T-cell (primary cell): ENCODE measurements at regions not wholly inside any gene's neighbourhood (a gene's known extent, or its start where the extent isn't known, plus 50 kb on each side); places are given as distances from the start of the nearest gene placed in this dataset.

Experiments used
- ATAC-seq, 4 experiments: fragments of 200-7000 bp in 3 of 4; fragments of 150-1000 bp in 1 of 4; cut with Tn5 transposase; replicated peaks in 1 of 4; 1 replicate in 3 of 4; 2 replicates in 1 of 4; pipeline ENCODE4 v1.10.0; 2021; ENCODE audit warnings: moderate library complexity in 3 of 4, mild to moderate bottlenecking in 2 of 4, moderate number of reproducible peaks in 1 of 4
- CTCF ChIA-PET, 2 donors: fragments of 300-600 bp; sonication (Branson Sonifier 250); formaldehyde crosslinking; loops; one replicate each; lab custom pipeline; 2022; ENCODE audit warnings: antibody characterized with exemption in 2 of 2; lab: Charles Lee
- POLR2A ChIA-PET, 2 donors: fragments of 300-600 bp; sonication (Branson Sonifier 250); formaldehyde crosslinking; loops; one replicate each; lab custom pipeline; 2022; ENCODE audit warnings: antibody characterized with exemption in 2 of 2; lab: Charles Lee
- DNase-seq, 35 experiments: peaks; one replicate each; pipeline versions ENCODE4 v3.0.0 to v3.0.0-alpha.2; 2013 to 2023
- H3K27ac ChIP-seq: one replicate; pipeline ENCODE4 v1.5.1; 2013; ENCODE audit warnings: low read length
- H3K27me3 ChIP-seq, 2 experiments: replicated peaks in 1 of 2; 1 replicate in 1 of 2; 2 replicates in 1 of 2; pipeline versions ENCODE4 v1.6.1 to v1.7.0; 2013; ENCODE audit warnings: low read length in 1 of 2, mixed read lengths in 1 of 2; ENCODE audit not compliant: control insufficient read depth in 2 of 2, insufficient read depth in 2 of 2; ENCODE audit errors: extremely low read depth in 1 of 2
- H3K36me3 ChIP-seq, 2 donors: 1 replicate in 1 of 2; 2 replicates in 1 of 2; pipeline versions ENCODE4 v1.6.1 to v1.7.0; 2013; ENCODE audit warnings: low read length in 1 of 2; ENCODE audit not compliant: control insufficient read depth in 2 of 2, insufficient read depth in 1 of 2; ENCODE audit errors: extremely low read depth in 1 of 2
- H3K4me1 ChIP-seq, 2 experiments: 1 replicate in 1 of 2; 2 replicates in 1 of 2; pipeline versions ENCODE4 v1.6.1 to v1.7.0; 2013; ENCODE audit warnings: low read length in 2 of 2, mixed read lengths in 1 of 2; ENCODE audit not compliant: insufficient read depth in 2 of 2, control insufficient read depth in 1 of 2; ENCODE audit errors: extremely low read depth in 1 of 2
- H3K4me3 ChIP-seq, 2 donors: 1 replicate in 1 of 2; 2 replicates in 1 of 2; pipeline versions ENCODE4 v1.5.1 to v1.7.0; 2013; ENCODE audit warnings: mild to moderate bottlenecking in 2 of 2, low read length in 1 of 2, moderate library complexity in 1 of 2; ENCODE audit not compliant: control insufficient read depth in 1 of 2; ENCODE audit errors: extremely low read depth in 1 of 2
- H3K9me3 ChIP-seq: 2 replicates; pipeline ENCODE4 v1.7.0; 2013
- H3K27ac Mint-ChIP-seq, 2 donors: one replicate each; pipeline ENCODE4 v1.8.0; 2020 to 2021; ENCODE audit warnings: mild to moderate bottlenecking in 2 of 2, mixed read lengths in 2 of 2
- H3K27me3 Mint-ChIP-seq, 2 donors: one replicate each; pipeline ENCODE4 v1.8.0; 2021 to 2022; ENCODE audit warnings: mixed read lengths in 2 of 2
- H3K36me3 Mint-ChIP-seq: one replicate; pipeline ENCODE4 v1.8.0; 2021; ENCODE audit warnings: mixed read lengths
- H3K4me1 Mint-ChIP-seq, 3 donors: one replicate each; pipeline ENCODE4 v1.8.0; 2020 to 2022; ENCODE audit warnings: mixed read lengths in 3 of 3, mild to moderate bottlenecking in 1 of 3
- H3K4me3 Mint-ChIP-seq, 3 donors: one replicate each; pipeline ENCODE4 v1.8.0; 2020 to 2022; ENCODE audit warnings: mild to moderate bottlenecking in 3 of 3, mixed read lengths in 3 of 3, moderate library complexity in 3 of 3
- H3K9me3 Mint-ChIP-seq, 3 donors: one replicate each; pipeline ENCODE4 v1.8.0; 2020 to 2022; ENCODE audit warnings: mixed read lengths in 3 of 3
- WGBS: methylation state at CpG from one replicate; pipeline ENCODE4 v1.1.5; 2013; ENCODE audit warnings: missing lambda C conversion rate; ENCODE audit not compliant: insufficient coverage; 5-methylcytosine and 5-hydroxymethylcytosine counted together

GRCh38 chr12:127660961-127661360 lies 606.0 kb upstream of the TMEM132C start:
- no peaks in the 10 kb centered on the region for H3K36me3 ChIP-seq
- Mint-ChIP-seq H3K4me1 (no peaks in the 10 kb centered on the region), H3K27ac (no peak overlapping the region), H3K36me3 (no peaks in the 10 kb centered on the region), H3K4me3 (no peak overlapping the region), H3K9me3 (peaks cover 0 to 9% (median 5%) of the 10 kb centered on the region in 3 donors), H3K27me3 (no peaks in the 10 kb centered on the region)
- H3K27ac ChIP-seq = no peak overlapping the region
- no peaks in the 10 kb centered on the region for H3K4me1 ChIP-seq
- no CpG with 5 or more reads among the region's 2 CpGs for WGBS
- no peaks in the 10 kb centered on the region for H3K27me3 ChIP-seq
- DNase-seq = no peak
- H3K4me3 ChIP-seq = no peak overlapping the region
- ATAC-seq = no peak
- H3K9me3 ChIP-seq = no peaks in the 10 kb centered on the region
- ChIA-PET CTCF (no interaction called here), POLR2A (no interaction called here)

- no peak overlapping the region for H3K27ac ChIP-seq
- peaks cover 0 to 9% (median 5%) of the 10 kb centered on the region in 3 donors for H3K9me3 Mint-ChIP-seq
- ChIA-PET CTCF (no interaction called here), POLR2A (no interaction called here)
- H3K9me3 ChIP-seq = no peaks in the 10 kb centered on the region
- H3K27me3 Mint-ChIP-seq = no peaks in the 10 kb centered on the region
- no CpG with 5 or more reads among the region's 3 CpGs for WGBS
- DNase-seq (no peak), ATAC-seq (no peak)
- H3K4me3 ChIP-seq = no peak overlapping the region
- H3K27me3 ChIP-seq = no peaks in the 10 kb centered on the region
- H3K4me1 Mint-ChIP-seq = no peaks in the 10 kb centered on the region
- no peaks in the 10 kb centered on the region for H3K36me3 Mint-ChIP-seq
- no peaks in the 10 kb centered on the region for H3K4me1 ChIP-seq
- no peak overlapping the region for H3K27ac Mint-ChIP-seq
- H3K4me3 Mint-ChIP-seq = no peak overlapping the region
- H3K36me3 ChIP-seq = no peaks in the 10 kb centered on the region
These were observed 603.3 kb upstream of the TMEM132C start for GRCh38 chr12:127663716-127664115.

- Histone ChIP-seq H3K4me1 (no peaks in the 10 kb centered on the region), H3K9me3 (no peaks in the 10 kb centered on the region), H3K36me3 (no peaks in the 10 kb centered on the region), H3K27me3 (no peaks in the 10 kb centered on the region), H3K27ac (no peak overlapping the region), H3K4me3 (no peak overlapping the region)
- H3K4me1 Mint-ChIP-seq = no peaks in the 10 kb centered on the region
- no peak overlapping the region for H3K4me3 Mint-ChIP-seq
- DNase-seq = no peak
- no peaks in the 10 kb centered on the region for H3K27me3 Mint-ChIP-seq
- no peak for ATAC-seq
- no peaks in the 10 kb centered on the region for H3K36me3 Mint-ChIP-seq
- ChIA-PET POLR2A (no interaction called here), CTCF (no interaction called here)
- 89% methylated on average over 2 of the region's 4 CpGs for WGBS
- peaks cover 2 to 9% (median 5%) of the 10 kb centered on the region in 3 donors for H3K9me3 Mint-ChIP-seq
- H3K27ac Mint-ChIP-seq = no peak overlapping the region
These were observed 602.1 kb upstream of the TMEM132C start for GRCh38 chr12:127664901-127665300.

GRCh38 chr12:127667131-127667685 lies 599.8 kb upstream of the TMEM132C start:
- POLR2A ChIA-PET = no interaction called here
- H3K4me3 ChIP-seq = no peak overlapping the region
- no peak overlapping the region for H3K27ac Mint-ChIP-seq
- DNase-seq = no peak
- H3K9me3 Mint-ChIP-seq = peaks cover 3 to 6% (median 5%) of the 10 kb centered on the region in 3 donors
- ATAC-seq = no peak
- H3K27me3 Mint-ChIP-seq = no peaks in the 10 kb centered on the region
- H3K9me3 ChIP-seq = no peaks in the 10 kb centered on the region
- H3K4me1 Mint-ChIP-seq = no peaks in the 10 kb centered on the region
- CTCF ChIA-PET = interaction anchor here (0.5 to 1.6 kb wide), 2 partner anchors 10 to 978 kb away, joined by 3 to 5 read pairs; no protein-coding TSS in a partner anchor
- 0% methylated on average over 1 of the region's 3 CpGs for WGBS
- no peak overlapping the region for H3K27ac ChIP-seq
- no peaks in the 10 kb centered on the region for H3K36me3 ChIP-seq
- H3K27me3 ChIP-seq = no peaks in the 10 kb centered on the region
- no peak overlapping the region for H3K4me3 Mint-ChIP-seq
- no peaks in the 10 kb centered on the region for H3K4me1 ChIP-seq
- no peaks in the 10 kb centered on the region for H3K36me3 Mint-ChIP-seq

- Histone ChIP-seq H3K27me3 (no peaks in the 10 kb centered on the region), H3K9me3 (no peaks in the 10 kb centered on the region), H3K4me1 (no peaks in the 10 kb centered on the region), H3K4me3 (no peak overlapping the region), H3K27ac (no peak overlapping the region), H3K36me3 (no peaks in the 10 kb centered on the region)
- no peaks in the 10 kb centered on the region for H3K4me1 Mint-ChIP-seq
- H3K9me3 Mint-ChIP-seq = peaks cover 0 to 3% (median 0%) of the 10 kb centered on the region in 3 donors
- WGBS = 81% methylated on average over 2 of the region's 5 CpGs
- DNase-seq (no peak), ATAC-seq (no peak)
- CTCF ChIA-PET = no interaction called here
- POLR2A ChIA-PET = no interaction called here
- no peak overlapping the region for H3K4me3 Mint-ChIP-seq
- no peak overlapping the region for H3K27ac Mint-ChIP-seq
- H3K27me3 Mint-ChIP-seq = no peaks in the 10 kb centered on the region
- H3K36me3 Mint-ChIP-seq = no peaks in the 10 kb centered on the region
These were observed 596.7 kb upstream of the TMEM132C start for GRCh38 chr12:127670294-127670693.

GRCh38 chr12:127670796-127671195 lies 596.2 kb upstream of the TMEM132C start:
- DNase-seq (no peak), ATAC-seq (no peak)
- 90% methylated on average over 4 of the region's 5 CpGs for WGBS
- H3K36me3 ChIP-seq = no peaks in the 10 kb centered on the region
- H3K4me1 ChIP-seq = no peaks in the 10 kb centered on the region
- H3K9me3 Mint-ChIP-seq = peaks cover 0 to 3% (median 0%) of the 10 kb centered on the region in 3 donors
- no peaks in the 10 kb centered on the region for H3K27me3 Mint-ChIP-seq
- no peak overlapping the region for H3K27ac ChIP-seq
- H3K4me1 Mint-ChIP-seq = no peaks in the 10 kb centered on the region
- no peak overlapping the region for H3K27ac Mint-ChIP-seq
- H3K27me3 ChIP-seq = no peaks in the 10 kb centered on the region
- CTCF ChIA-PET = no interaction called here
- POLR2A ChIA-PET = no interaction called here
- H3K4me3 ChIP-seq = no peak overlapping the region
- no peaks in the 10 kb centered on the region for H3K9me3 ChIP-seq
- no peaks in the 10 kb centered on the region for H3K36me3 Mint-ChIP-seq
- H3K4me3 Mint-ChIP-seq = no peak overlapping the region

GRCh38 chr12:127675936-127676335 lies 591.0 kb upstream of the TMEM132C start:
- Histone ChIP-seq H3K9me3 (no peaks in the 10 kb centered on the region), H3K4me1 (no peaks in the 10 kb centered on the region), H3K27ac (no peak overlapping the region), H3K4me3 (no peak overlapping the region), H3K36me3 (no peaks in the 10 kb centered on the region), H3K27me3 (no peaks in the 10 kb centered on the region)
- Mint-ChIP-seq H3K4me1 (no peaks in the 10 kb centered on the region), H3K27ac (no peak overlapping the region), H3K4me3 (no peak overlapping the region), H3K36me3 (no peaks in the 10 kb centered on the region), H3K27me3 (no peaks in the 10 kb centered on the region), H3K9me3 (no peaks in the 10 kb centered on the region)
- POLR2A ChIA-PET = no interaction called here
- DNase-seq (no peak), ATAC-seq (no peak)
- 93% methylated on average over 2 of the region's 6 CpGs for WGBS
- CTCF ChIA-PET = no interaction called here
